ENCODE measurements at regions not wholly inside any gene's neighbourhood (a gene's known extent, or its start where the extent isn't known, plus 50 kb on each side); places are given as distances from the start of the nearest gene placed in this dataset.

- 94% methylated on average over 2 of the region's 5 CpGs for WGBS (ENCODE audit: insufficient coverage)
- H3K9me3 ChIP-seq (ENCODE audit: control insufficient read depth, insufficient read depth, low read length): no peaks in the 10 kb centered on the region
- DNase-seq (ENCODE audit: low read depth in 4 of 6, low spot score in 6 of 6): no peak
- H3K27me3 ChIP-seq (ENCODE audit: control insufficient read depth, insufficient read depth, low read length): no peaks in the 10 kb centered on the region
- H3K4me3 ChIP-seq (ENCODE audit: low read depth, low read length): no peak overlapping the region
- no peaks in the 10 kb centered on the region for H3K36me3 ChIP-seq (ENCODE audit: control insufficient read depth, insufficient read depth, low read length)
- H3K27ac ChIP-seq (ENCODE audit: low read depth, low read length): no peak overlapping the region
- H3K4me1 ChIP-seq (ENCODE audit: control insufficient read depth, insufficient read depth, low read length): no peaks in the 10 kb centered on the region
Observed at GRCh38 chr4:33218238-33218637, 2498.1 kb downstream of the PCDH7 start.

GRCh38 chr4:33226133-33226532 lies 2506.0 kb downstream of the PCDH7 start:
- H3K4me3 ChIP-seq (ENCODE audit: low read depth, low read length): no peak overlapping the region
- no peaks in the 10 kb centered on the region for H3K36me3 ChIP-seq (ENCODE audit: control insufficient read depth, insufficient read depth, low read length)
- no peak overlapping the region for H3K27ac ChIP-seq (ENCODE audit: low read depth, low read length)
- DNase-seq (ENCODE audit: low read depth in 4 of 6, low spot score in 6 of 6): no peak
- no CpG with 5 or more reads among the region's 2 CpGs for WGBS (ENCODE audit: insufficient coverage)
- H3K27me3 ChIP-seq (ENCODE audit: control insufficient read depth, insufficient read depth, low read length): no peaks in the 10 kb centered on the region
- no peaks in the 10 kb centered on the region for H3K9me3 ChIP-seq (ENCODE audit: control insufficient read depth, insufficient read depth, low read length)
- no peaks in the 10 kb centered on the region for H3K4me1 ChIP-seq (ENCODE audit: control insufficient read depth, insufficient read depth, low read length)

DNA sequence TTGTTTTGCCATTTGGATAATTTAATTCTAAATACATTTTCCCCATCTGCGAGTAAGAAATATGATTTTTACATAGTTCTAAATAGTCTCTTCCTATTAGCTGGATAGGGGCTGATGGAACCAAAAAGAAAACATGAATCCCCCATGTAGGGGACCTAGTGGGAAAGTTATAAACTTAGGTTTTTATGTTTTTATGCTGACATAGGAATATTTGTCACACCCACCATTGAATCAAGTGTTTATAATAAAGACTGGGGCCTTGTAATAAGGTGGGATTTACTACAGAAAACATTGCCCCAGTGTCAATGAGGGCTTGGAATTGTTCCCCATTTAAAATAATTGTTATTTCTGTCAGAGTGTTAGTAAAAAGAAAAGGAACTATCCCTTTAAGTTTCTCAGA lies 2506.6 kb downstream of the PCDH7 start:
- Histone ChIP-seq H3K9me3 (ENCODE audit: control insufficient read depth, insufficient read depth, low read length) (no peaks in the 10 kb centered on the region), H3K27ac (ENCODE audit: low read depth, low read length) (no peak overlapping the region)
- no CpG with 5 or more reads among the region's 1 CpG for WGBS (ENCODE audit: insufficient coverage)

DNA sequence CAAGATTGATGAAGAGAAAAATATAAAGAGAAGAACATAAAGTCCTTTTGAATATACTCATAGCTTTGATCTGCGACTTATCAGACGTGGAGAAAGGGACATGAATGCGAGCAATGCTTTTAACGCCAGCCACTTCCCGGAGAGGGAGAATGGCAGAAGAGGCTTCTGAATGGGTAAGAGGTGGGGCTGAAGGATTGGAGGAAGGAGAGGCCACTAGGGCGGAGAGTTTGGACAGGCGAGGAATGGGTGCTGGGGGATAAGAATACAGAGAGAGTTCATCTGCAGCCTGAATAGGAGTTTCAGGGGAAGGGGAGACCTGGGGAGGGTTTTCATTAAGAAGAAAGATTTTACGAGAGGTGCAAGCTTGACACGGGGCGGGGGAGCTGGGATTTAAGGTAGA lies 2534.9 kb downstream of the PCDH7 start:
- 87% methylated on average over 10 of the region's 10 CpGs for WGBS (ENCODE audit: insufficient coverage)
- no peaks in the 10 kb centered on the region for H3K36me3 ChIP-seq (ENCODE audit: control insufficient read depth, insufficient read depth, low read length)

More for the DNA sequence above, 2506.6 kb downstream of the PCDH7 start:
- no peaks in the 10 kb centered on the region for H3K36me3 ChIP-seq (ENCODE audit: control insufficient read depth, insufficient read depth, low read length)
- H3K4me1 ChIP-seq (ENCODE audit: control insufficient read depth, insufficient read depth, low read length): no peaks in the 10 kb centered on the region
- DNase-seq (ENCODE audit: low read depth in 4 of 6, low spot score in 6 of 6): no peak
- no peaks in the 10 kb centered on the region for H3K27me3 ChIP-seq (ENCODE audit: control insufficient read depth, insufficient read depth, low read length)
- no peak overlapping the region for H3K4me3 ChIP-seq (ENCODE audit: low read depth, low read length)

DNA sequence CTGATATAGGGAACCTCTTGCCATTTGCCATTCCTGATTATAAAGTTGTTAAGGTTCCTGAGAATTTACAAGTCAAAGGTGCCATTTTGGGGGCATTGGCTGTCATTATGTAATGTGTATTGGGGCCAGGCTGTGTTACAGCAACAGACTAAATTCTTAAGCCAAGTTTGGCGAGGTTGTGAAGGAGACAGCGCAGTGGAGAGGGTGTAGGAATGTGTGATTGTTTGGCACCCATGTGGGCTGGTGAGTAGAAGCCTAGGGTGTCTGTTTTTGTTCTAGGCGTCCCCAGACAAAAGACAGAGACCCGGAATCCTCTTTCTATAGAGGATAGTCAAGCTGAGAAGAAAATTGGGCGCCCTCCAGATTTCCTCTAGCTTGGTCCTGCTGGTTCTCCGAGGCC lies 2535.3 kb downstream of the PCDH7 start:
- no peak overlapping the region for H3K27ac ChIP-seq (ENCODE audit: low read depth, low read length)
- 89% methylated on average over 5 of the region's 6 CpGs for WGBS (ENCODE audit: insufficient coverage)
- no peaks in the 10 kb centered on the region for H3K4me1 ChIP-seq (ENCODE audit: control insufficient read depth, insufficient read depth, low read length)
- H3K36me3 ChIP-seq (ENCODE audit: control insufficient read depth, insufficient read depth, low read length): no peaks in the 10 kb centered on the region
- H3K27me3 ChIP-seq (ENCODE audit: control insufficient read depth, insufficient read depth, low read length): no peaks in the 10 kb centered on the region
- no peaks in the 10 kb centered on the region for H3K9me3 ChIP-seq (ENCODE audit: control insufficient read depth, insufficient read depth, low read length)
- DNase-seq (ENCODE audit: low read depth in 4 of 6, low spot score in 6 of 6): no peak
- H3K4me3 ChIP-seq (ENCODE audit: low read depth, low read length): no peak overlapping the region

More for the DNA sequence above, 2534.9 kb downstream of the PCDH7 start:
- DNase-seq (ENCODE audit: low read depth in 4 of 6, low spot score in 6 of 6): no peak
- Histone ChIP-seq H3K27ac (ENCODE audit: low read depth, low read length) (no peak overlapping the region), H3K27me3 (ENCODE audit: control insufficient read depth, insufficient read depth, low read length) (no peaks in the 10 kb centered on the region), H3K9me3 (ENCODE audit: control insufficient read depth, insufficient read depth, low read length) (no peaks in the 10 kb centered on the region), H3K4me3 (ENCODE audit: low read depth, low read length) (no peak overlapping the region), H3K4me1 (ENCODE audit: control insufficient read depth, insufficient read depth, low read length) (no peaks in the 10 kb centered on the region)

GRCh38 chr4:33262824-33263223 lies 2542.7 kb downstream of the PCDH7 start:
- no peaks in the 10 kb centered on the region for H3K36me3 ChIP-seq (ENCODE audit: control insufficient read depth, insufficient read depth, low read length)
- H3K9me3 ChIP-seq (ENCODE audit: control insufficient read depth, insufficient read depth, low read length): no peaks in the 10 kb centered on the region
- WGBS (ENCODE audit: insufficient coverage): no CpG with 5 or more reads among the region's 2 CpGs
- no peak overlapping the region for H3K27ac ChIP-seq (ENCODE audit: low read depth, low read length)
- DNase-seq (ENCODE audit: low read depth in 4 of 6, low spot score in 6 of 6): no peak
- H3K4me3 ChIP-seq (ENCODE audit: low read depth, low read length): no peak overlapping the region
- H3K27me3 ChIP-seq (ENCODE audit: control insufficient read depth, insufficient read depth, low read length): no peaks in the 10 kb centered on the region
- no peaks in the 10 kb centered on the region for H3K4me1 ChIP-seq (ENCODE audit: control insufficient read depth, insufficient read depth, low read length)

GRCh38 chr4:33268776-33269175 lies 2548.6 kb downstream of the PCDH7 start:
- no peaks in the 10 kb centered on the region for H3K36me3 ChIP-seq (ENCODE audit: control insufficient read depth, insufficient read depth, low read length)
- no peak overlapping the region for H3K4me3 ChIP-seq (ENCODE audit: low read depth, low read length)
- no peaks in the 10 kb centered on the region for H3K4me1 ChIP-seq (ENCODE audit: control insufficient read depth, insufficient read depth, low read length)
- H3K27ac ChIP-seq (ENCODE audit: low read depth, low read length): no peak overlapping the region
- no peaks in the 10 kb centered on the region for H3K27me3 ChIP-seq (ENCODE audit: control insufficient read depth, insufficient read depth, low read length)
- 93% methylated on average over 3 of the region's 5 CpGs for WGBS (ENCODE audit: insufficient coverage)
- no peaks in the 10 kb centered on the region for H3K9me3 ChIP-seq (ENCODE audit: control insufficient read depth, insufficient read depth, low read length)
- no peak for DNase-seq (ENCODE audit: low read depth in 4 of 6, low spot score in 6 of 6)

DNA sequence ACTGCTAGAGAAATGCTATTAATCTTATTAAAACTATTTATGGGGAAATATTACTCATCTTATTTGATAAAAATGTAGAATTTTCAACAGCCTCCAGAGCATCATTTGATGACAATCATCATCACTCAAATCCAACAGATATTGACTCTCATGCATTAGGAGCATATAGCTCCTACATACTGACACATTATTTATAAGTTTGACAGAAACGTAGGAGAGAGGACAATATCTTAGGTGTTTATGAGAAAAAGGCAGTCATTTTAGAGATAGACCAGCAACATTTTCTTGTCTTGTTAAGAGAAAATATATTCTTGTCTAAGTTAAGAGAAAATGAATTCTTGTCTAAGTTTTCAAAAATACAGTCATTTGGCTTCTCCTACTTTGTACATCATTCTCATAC lies 2550.2 kb downstream of the PCDH7 start:
- Histone ChIP-seq H3K9me3 (ENCODE audit: control insufficient read depth, insufficient read depth, low read length) (no peaks in the 10 kb centered on the region), H3K36me3 (ENCODE audit: control insufficient read depth, insufficient read depth, low read length) (no peaks in the 10 kb centered on the region), H3K4me1 (ENCODE audit: control insufficient read depth, insufficient read depth, low read length) (no peaks in the 10 kb centered on the region), H3K27ac (ENCODE audit: low read depth, low read length) (no peak overlapping the region), H3K4me3 (ENCODE audit: low read depth, low read length) (no peak overlapping the region), H3K27me3 (ENCODE audit: control insufficient read depth, insufficient read depth, low read length) (no peaks in the 10 kb centered on the region)
- DNase-seq (ENCODE audit: low read depth in 4 of 6, low spot score in 6 of 6): no peak
- no CpG with 5 or more reads among the region's 1 CpG for WGBS (ENCODE audit: insufficient coverage)

DNA sequence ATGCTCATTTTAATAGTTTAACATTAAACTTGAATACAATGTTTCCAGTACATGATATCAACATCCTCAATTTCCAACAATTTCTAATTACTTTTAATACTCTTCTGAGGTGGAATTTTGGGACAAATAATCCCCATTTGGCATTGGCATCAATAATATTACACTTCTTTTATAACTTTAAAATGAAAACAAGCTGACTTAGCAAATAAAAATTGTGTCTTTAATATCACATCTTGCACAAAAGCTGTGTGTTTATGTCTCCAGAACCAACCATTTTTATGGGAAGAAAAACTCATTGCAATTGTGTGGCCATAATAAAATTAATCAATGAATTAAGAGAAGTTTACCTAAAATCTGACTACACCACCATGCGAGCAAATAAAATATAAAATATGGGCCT lies 2552.6 kb downstream of the PCDH7 start:
- DNase-seq (ENCODE audit: low read depth in 4 of 6, low spot score in 6 of 6): no peak
- Histone ChIP-seq H3K4me3 (ENCODE audit: low read depth, low read length) (no peak overlapping the region), H3K36me3 (ENCODE audit: control insufficient read depth, insufficient read depth, low read length) (no peaks in the 10 kb centered on the region), H3K9me3 (ENCODE audit: control insufficient read depth, insufficient read depth, low read length) (no peaks in the 10 kb centered on the region), H3K27me3 (ENCODE audit: control insufficient read depth, insufficient read depth, low read length) (no peaks in the 10 kb centered on the region), H3K4me1 (ENCODE audit: control insufficient read depth, insufficient read depth, low read length) (no peaks in the 10 kb centered on the region), H3K27ac (ENCODE audit: low read depth, low read length) (no peak overlapping the region)
- no CpG with 5 or more reads among the region's 1 CpG for WGBS (ENCODE audit: insufficient coverage)

- H3K4me3 ChIP-seq (ENCODE audit: low read depth, low read length): no peak overlapping the region
- no peak for DNase-seq (ENCODE audit: low read depth in 4 of 6, low spot score in 6 of 6)
- H3K4me1 ChIP-seq (ENCODE audit: control insufficient read depth, insufficient read depth, low read length): no peaks in the 10 kb centered on the region
- no peaks in the 10 kb centered on the region for H3K9me3 ChIP-seq (ENCODE audit: control insufficient read depth, insufficient read depth, low read length)
- H3K27me3 ChIP-seq (ENCODE audit: control insufficient read depth, insufficient read depth, low read length): no peaks in the 10 kb centered on the region
- no CpG with 5 or more reads among the region's 1 CpG for WGBS (ENCODE audit: insufficient coverage)
- H3K27ac ChIP-seq (ENCODE audit: low read depth, low read length): no peak overlapping the region
- no peaks in the 10 kb centered on the region for H3K36me3 ChIP-seq (ENCODE audit: control insufficient read depth, insufficient read depth, low read length)
Observed at GRCh38 chr4:33283818-33284217, 2563.6 kb downstream of the PCDH7 start.
